Heart left ventricle (tissue), 16 donors: ENCODE measurements at regions not wholly inside any gene's neighbourhood (a gene's known extent, or its start where the extent isn't known, plus 50 kb on each side); places are given as distances from the start of the nearest gene placed in this dataset.

ENCODE experiments used
- ATAC-seq, 4 donors: fragments of 200-7000 bp; cut with Tn5 transposase; one replicate each; pipeline ENCODE4 v1.9.1; 2020 to 2022; ENCODE audit warnings: moderate library complexity in 4 of 4, mild to moderate bottlenecking in 3 of 4, moderate number of reproducible peaks in 1 of 4
- DNase-seq, 5 donors: peaks; one replicate each; pipeline ENCODE4 v3.0.0-alpha.2; 2020
- H3K27ac ChIP-seq, 12 donors: fragments of 200-600 bp; sonication (generic) in 4 of 12; one replicate each; pipeline versions ENCODE4 v1.5.0 to v1.8.0; 2016 to 2022; ENCODE audit warnings: mild to moderate bottlenecking in 2 of 12
- H3K27me3 ChIP-seq, 9 donors: fragments of 200-600 bp; sonication (generic) in 2 of 9; one replicate each; pipeline versions ENCODE4 v1.5.1 to v1.8.0; 2016 to 2022; ENCODE audit warnings: mild to moderate bottlenecking in 3 of 9
- H3K36me3 ChIP-seq, 9 donors: fragments of 200-600 bp; sonication (generic) in 2 of 9; one replicate each; pipeline versions ENCODE4 v1.5.0 to v1.8.0; 2018 to 2022; ENCODE audit warnings: mild to moderate bottlenecking in 2 of 9
- H3K4me1 ChIP-seq, 12 donors: fragments of 200-600 bp; sonication (generic) in 4 of 12; one replicate each; pipeline versions ENCODE4 v1.5.0 to v1.8.0; 2016 to 2022; ENCODE audit warnings: mild to moderate bottlenecking in 3 of 12
- H3K4me3 ChIP-seq, 12 donors: fragments of 200-600 bp; sonication (generic) in 4 of 12; one replicate each; pipeline versions ENCODE4 v1.5.0 to v1.8.0; 2017 to 2022; ENCODE audit warnings: mild to moderate bottlenecking in 9 of 12, moderate library complexity in 4 of 12
- H3K9me3 ChIP-seq, 12 donors: fragments of 200-600 bp; sonication (generic) in 4 of 12; one replicate each; pipeline versions ENCODE4 v1.5.0 to v1.8.0; 2016 to 2022; ENCODE audit warnings: mild to moderate bottlenecking in 1 of 12
- CTCF ChIP-seq, 12 donors: fragments of 200-600 bp; sonication (generic) in 4 of 12; IDR thresholded peaks; one replicate each; pipeline versions ENCODE4 v1.5.0 to v1.8.0; 2018 to 2022; ENCODE audit warnings: antibody characterized with exemption in 12 of 12, mild to moderate bottlenecking in 5 of 12
- POLR2A ChIP-seq, 2 donors: fragments of 450-650 bp; IDR thresholded peaks; one replicate each; pipeline ENCODE4 v1.6.1; 2017; ENCODE audit warnings: antibody characterized with exemption in 2 of 2, mild to moderate bottlenecking in 2 of 2, moderate library complexity in 2 of 2
- WGBS, 4 donors: extraction: QIAGEN DNeasy Blood & Tissue Kit in 2 of 4; methylation state at CpG; one replicate each; pipeline versions ENCODE4 v1.1.5 to v1.1.7; 2013 to 2018; 5-methylcytosine and 5-hydroxymethylcytosine counted together
- intact Hi-C, 10 donors: fragments of 100-400 bp; cut with DNase I; formaldehyde crosslinking; loops; one replicate each; pipeline versions ENCODE4 v1.11.1 to v1.14.2; 2022
- donor health status: ischemic (EF 13 %, LVEDD 7.1; RV severe dilation, severe dysfunction).
- donor health status: healthy with polysubstance abuse.
- donor health status: DM: no; HTN: yes; CAD: no.
- donor health status: DM: no; HTN: no; CAD: no.
- donor health status: ischemic (EF 25% LVEDD 6.9; RV normal size, moderate dysfunction).
- donor health status: ischemic (EF 25% LVEDD 5.7; RV mildly dilated, moderate dysfunction).
- donor health status: healthy.
- donor health status: DM: yes; HTN: yes; CAD: no.
- donor health status: ischemic (EF 35%, LVEDD 5.7; RV mildly dilated, moderate dysfunction).
- donor health status: nonischemic (EF 11% LVEDD 7.7; RV severe dilation, severe dysfunction).
- donor health status: DM: yes; HTN: yes; CAD: no.
- donor health status: PGD.
- donor health status: ischemic (EF 29% LVEDD 5.4; RV normal size, mild dysfunction).
- donor health status: nonischemic (EF 23%, LVEDD 6.1; RV moderate dilation, normal function).

GRCh38 chr16:51649631-51650030, 498.6 kb upstream of the SALL1 start:
- TF ChIP-seq CTCF (IDR thresholded peaks at IDR 0.05) = no peak
- no peak for TF ChIP-seq POLR2A (IDR thresholded peaks at IDR 0.05)
- DNase-seq (no peak), ATAC-seq (no peak)
- Histone ChIP-seq H3K9me3 (peaks cover 0 to 21% (median 1%) of the 10 kb centered on the region in 12 donors), H3K4me1 (no peaks in the 10 kb centered on the region), H3K36me3 (no peaks in the 10 kb centered on the region), H3K27me3 (peaks cover 0 to 13% (median 0%) of the 10 kb centered on the region in 9 donors), H3K27ac (no peak overlapping the region), H3K4me3 (no peak overlapping the region)
- 71 to 77% (median 73%) methylated on average over 5 of the region's 5 CpGs for WGBS, 4 donors
- intact Hi-C loops = no loop called here

GRCh38 chr16:51648526-51648925, 497.5 kb upstream of the SALL1 start:
- peaks cover 0 to 17% (median 0%) of the 10 kb centered on the region in 12 donors for H3K9me3 ChIP-seq
- ATAC-seq (no peak), DNase-seq (no peak)
- TF ChIP-seq CTCF (IDR thresholded peaks at IDR 0.05) (no peak), POLR2A (IDR thresholded peaks at IDR 0.05) (no peak)
- peaks cover 0 to 13% (median 0%) of the 10 kb centered on the region in 9 donors for H3K27me3 ChIP-seq
- no peaks in the 10 kb centered on the region for H3K36me3 ChIP-seq
- intact Hi-C loops = no loop called here
- no peaks in the 10 kb centered on the region for H3K4me1 ChIP-seq
- 51 to 81% (median 67%) methylated on average over 2 of the region's 2 CpGs for WGBS, 4 donors
- H3K27ac ChIP-seq = no peak overlapping the region
- H3K4me3 ChIP-seq = no peak overlapping the region

GRCh38 chr16:51641191-51641765, 490.2 kb upstream of the SALL1 start:
- no peaks in the 10 kb centered on the region for H3K4me1 ChIP-seq
- intact Hi-C loops = no loop called here
- TF ChIP-seq POLR2A (IDR thresholded peaks at IDR 0.05) (no peak), CTCF (IDR thresholded peaks at IDR 0.05) (no peak)
- DNase-seq = no peak
- no peak overlapping the region for H3K27ac ChIP-seq
- no peaks in the 10 kb centered on the region for H3K36me3 ChIP-seq
- ATAC-seq = no peak
- no peaks in the 10 kb centered on the region for H3K9me3 ChIP-seq
- 61 to 76% (median 71%) methylated on average over 3 of the region's 3 CpGs for WGBS, 4 donors
- peaks cover 0 to 29% (median 0%) of the 10 kb centered on the region in 9 donors for H3K27me3 ChIP-seq
- H3K4me3 ChIP-seq = no peak overlapping the region

GRCh38 chr16:51640196-51640595, 489.1 kb upstream of the SALL1 start:
- H3K27me3 ChIP-seq = peaks cover 0 to 29% (median 0%) of the 10 kb centered on the region in 9 donors
- 72 to 87% (median 74%) methylated on average over 4 of the region's 4 CpGs for WGBS, 4 donors
- intact Hi-C loops = no loop called here
- no peak for TF ChIP-seq CTCF (IDR thresholded peaks at IDR 0.05)
- TF ChIP-seq POLR2A (IDR thresholded peaks at IDR 0.05) = no peak
- no peaks in the 10 kb centered on the region for H3K4me1 ChIP-seq
- no peak overlapping the region for H3K4me3 ChIP-seq
- no peak for ATAC-seq
- no peak for DNase-seq
- H3K36me3 ChIP-seq = no peaks in the 10 kb centered on the region
- no peaks in the 10 kb centered on the region for H3K9me3 ChIP-seq
- H3K27ac ChIP-seq = no peak overlapping the region
